T-helper 2 cell treated with Interferon-gamma antibody and Interleukin-4, amounts not matched to agents 5 μg/mL and 100 μg/mL, for 36 hours (primary cell): ENCODE measurements at regions not wholly inside any gene's neighbourhood (a gene's known extent, or its start where the extent isn't known, plus 50 kb on each side); places are given as distances from the start of the nearest gene placed in this dataset.
"Not testable (repeated sequence)": the region's sequence is repeated elsewhere in the genome, so short reads cannot be mapped to it uniquely, and the experiment has no call there.

ENCODE experiments used
- DNase-seq: peaks from one replicate; pipeline ENCODE4 v3.0.0; 2021; ENCODE audit warnings: low spot score
- H3K27ac Mint-ChIP-seq: one replicate; pipeline ENCODE4 v1.8.0; 2021; ENCODE audit warnings: mild to moderate bottlenecking, mixed read lengths
- H3K27me3 Mint-ChIP-seq: one replicate; pipeline ENCODE4 v1.8.0; 2021; ENCODE audit warnings: low read depth, mixed read lengths
- H3K36me3 Mint-ChIP-seq: one replicate; pipeline ENCODE4 v1.8.0; 2021; ENCODE audit warnings: low read depth, mixed read lengths
- H3K4me1 Mint-ChIP-seq: one replicate; pipeline ENCODE4 v1.8.0; 2021; ENCODE audit warnings: low read depth, mixed read lengths
- H3K4me3 Mint-ChIP-seq: one replicate; pipeline ENCODE4 v1.8.0; 2022; ENCODE audit warnings: mild to moderate bottlenecking, moderate library complexity, mixed read lengths
- H3K9me3 Mint-ChIP-seq: one replicate; pipeline ENCODE4 v1.8.0; 2021; ENCODE audit warnings: mixed read lengths

GRCh38 chr5:126053630-126054029, 369.6 kb upstream of the GRAMD2B start:
- Mint-ChIP-seq H3K36me3 (no peaks in the 10 kb centered on the region), H3K27me3 (no peaks in the 10 kb centered on the region), H3K9me3 (peaks cover 12% of the 10 kb centered on the region), H3K4me3 (no peak overlapping the region), H3K27ac (no peak overlapping the region), H3K4me1 (peaks cover 11% of the 10 kb centered on the region)
- DNase-seq, result no peak

GRCh38 chr5:126054577-126055347, 368.4 kb upstream of the GRAMD2B start:
- H3K4me3 Mint-ChIP-seq, result no peak overlapping the region
- H3K36me3 Mint-ChIP-seq, result no peaks in the 10 kb centered on the region
- no peak overlapping the region for H3K27ac Mint-ChIP-seq
- peaks cover 11% of the 10 kb centered on the region for H3K4me1 Mint-ChIP-seq
- DNase-seq, result no peak
- H3K27me3 Mint-ChIP-seq, result no peaks in the 10 kb centered on the region
- peaks cover 14% of the 10 kb centered on the region for H3K9me3 Mint-ChIP-seq

- H3K27me3 Mint-ChIP-seq, result no peaks in the 10 kb centered on the region
- peaks cover 14% of the 10 kb centered on the region for H3K9me3 Mint-ChIP-seq
- no peak overlapping the region for H3K4me3 Mint-ChIP-seq
- H3K4me1 Mint-ChIP-seq, result peaks cover 11% of the 10 kb centered on the region
- H3K36me3 Mint-ChIP-seq, result no peaks in the 10 kb centered on the region
- DNase-seq, result no peak
- no peak overlapping the region for H3K27ac Mint-ChIP-seq
Measured at GRCh38 chr5:126055348-126055729, 367.9 kb upstream of the GRAMD2B start.

- no peaks in the 10 kb centered on the region for H3K36me3 Mint-ChIP-seq
- no peak overlapping the region for H3K27ac Mint-ChIP-seq
- H3K27me3 Mint-ChIP-seq, result no peaks in the 10 kb centered on the region
- H3K4me1 Mint-ChIP-seq, result peaks cover 11% of the 10 kb centered on the region
- no peak for DNase-seq
- peaks cover 14% of the 10 kb centered on the region for H3K9me3 Mint-ChIP-seq
- no peak overlapping the region for H3K4me3 Mint-ChIP-seq
Measured at GRCh38 chr5:126056352-126056751, 366.9 kb upstream of the GRAMD2B start.

GRCh38 chr5:126056851-126057622, 366.2 kb upstream of the GRAMD2B start:
- no peak overlapping the region for H3K27ac Mint-ChIP-seq
- no peak for DNase-seq
- no peak overlapping the region for H3K4me3 Mint-ChIP-seq
- peaks cover 14% of the 10 kb centered on the region for H3K9me3 Mint-ChIP-seq
- H3K4me1 Mint-ChIP-seq, result peaks cover 8% of the 10 kb centered on the region
- no peaks in the 10 kb centered on the region for H3K27me3 Mint-ChIP-seq
- no peaks in the 10 kb centered on the region for H3K36me3 Mint-ChIP-seq

- not testable (repeated sequence) for H3K27ac Mint-ChIP-seq, H3K4me3 Mint-ChIP-seq, H3K27me3 Mint-ChIP-seq, DNase-seq, H3K4me1 Mint-ChIP-seq, H3K36me3 Mint-ChIP-seq
- peaks cover 14% of the 10 kb centered on the region for H3K9me3 Mint-ChIP-seq
Measured at GRCh38 chr5:126058392-126058791, 364.8 kb upstream of the GRAMD2B start.

GRCh38 chr5:126062398-126063221, 360.6 kb upstream of the GRAMD2B start:
- Mint-ChIP-seq H3K36me3 (no peaks in the 10 kb centered on the region), H3K4me3 (no peak overlapping the region), H3K9me3 (peaks cover 11% of the 10 kb centered on the region), H3K27ac (no peak overlapping the region), H3K27me3 (no peaks in the 10 kb centered on the region), H3K4me1 (no peaks in the 10 kb centered on the region)
- DNase-seq, result no peak

- Mint-ChIP-seq H3K27ac (no peak overlapping the region), H3K36me3 (no peaks in the 10 kb centered on the region), H3K27me3 (no peaks in the 10 kb centered on the region), H3K4me3 (no peak overlapping the region), H3K4me1 (no peaks in the 10 kb centered on the region), H3K9me3 (peaks cover 4% of the 10 kb centered on the region)
- no peak for DNase-seq
Measured at GRCh38 chr5:126065061-126065460, 358.1 kb upstream of the GRAMD2B start.

- no peak overlapping the region for H3K4me3 Mint-ChIP-seq
- peaks cover 13% of the 10 kb centered on the region for H3K9me3 Mint-ChIP-seq
- H3K4me1 Mint-ChIP-seq, result no peaks in the 10 kb centered on the region
- H3K27ac Mint-ChIP-seq, result no peak overlapping the region
- no peaks in the 10 kb centered on the region for H3K27me3 Mint-ChIP-seq
- DNase-seq, result no peak
- H3K36me3 Mint-ChIP-seq, result no peaks in the 10 kb centered on the region
Measured at GRCh38 chr5:126066836-126067235, 356.4 kb upstream of the GRAMD2B start.

- no peaks in the 10 kb centered on the region for H3K27me3 Mint-ChIP-seq
Measured at GRCh38 chr5:126067404-126067803, 355.8 kb upstream of the GRAMD2B start.

GRCh38 chr5:126069329-126069728, 353.9 kb upstream of the GRAMD2B start:
- Mint-ChIP-seq H3K4me3 (no peak overlapping the region), H3K27me3 (no peaks in the 10 kb centered on the region), H3K9me3 (peaks cover 32% of the 10 kb centered on the region)

More at GRCh38 chr5:126067404-126067803, 355.8 kb upstream of the GRAMD2B start:
- peaks cover 16% of the 10 kb centered on the region for H3K9me3 Mint-ChIP-seq
- no peak overlapping the region for H3K27ac Mint-ChIP-seq
- no peaks in the 10 kb centered on the region for H3K4me1 Mint-ChIP-seq
- no peak overlapping the region for H3K4me3 Mint-ChIP-seq
- no peaks in the 10 kb centered on the region for H3K36me3 Mint-ChIP-seq
- DNase-seq, result no peak

GRCh38 chr5:126070481-126070880, 352.7 kb upstream of the GRAMD2B start:
- no peaks in the 10 kb centered on the region for H3K36me3 Mint-ChIP-seq
- peaks cover 32% of the 10 kb centered on the region for H3K9me3 Mint-ChIP-seq
- no peak overlapping the region for H3K27ac Mint-ChIP-seq
- H3K27me3 Mint-ChIP-seq, result no peaks in the 10 kb centered on the region
- no peaks in the 10 kb centered on the region for H3K4me1 Mint-ChIP-seq
- H3K4me3 Mint-ChIP-seq, result no peak overlapping the region
- DNase-seq, result no peak

More at GRCh38 chr5:126069329-126069728, 353.9 kb upstream of the GRAMD2B start:
- Mint-ChIP-seq H3K27ac (no peak overlapping the region), H3K36me3 (no peaks in the 10 kb centered on the region), H3K4me1 (no peaks in the 10 kb centered on the region)
- DNase-seq, result no peak

- no peaks in the 10 kb centered on the region for H3K4me1 Mint-ChIP-seq
- no peak overlapping the region for H3K4me3 Mint-ChIP-seq
- H3K9me3 Mint-ChIP-seq, result peaks cover 28% of the 10 kb centered on the region
- H3K27me3 Mint-ChIP-seq, result no peaks in the 10 kb centered on the region
- no peaks in the 10 kb centered on the region for H3K36me3 Mint-ChIP-seq
- H3K27ac Mint-ChIP-seq, result no peak overlapping the region
- no peak for DNase-seq
Measured at GRCh38 chr5:126074538-126074937, 348.7 kb upstream of the GRAMD2B start.

- H3K4me3 Mint-ChIP-seq, result no peak overlapping the region
Measured at GRCh38 chr5:126079266-126079665, 343.9 kb upstream of the GRAMD2B start.

More at GRCh38 chr5:126079266-126079665, 343.9 kb upstream of the GRAMD2B start:
- H3K9me3 Mint-ChIP-seq, result peaks cover 27% of the 10 kb centered on the region
- H3K27me3 Mint-ChIP-seq, result no peaks in the 10 kb centered on the region
- no peaks in the 10 kb centered on the region for H3K36me3 Mint-ChIP-seq
- H3K27ac Mint-ChIP-seq, result no peak overlapping the region
- DNase-seq, result no peak
- no peaks in the 10 kb centered on the region for H3K4me1 Mint-ChIP-seq
